IMR-90 (cell line): ENCODE measurements at regions not wholly inside any gene's neighbourhood (a gene's known extent, or its start where the extent isn't known, plus 50 kb on each side); places are given as distances from the start of the nearest gene placed in this dataset.

Experiments
- ATAC-seq: fragments of 200-7000 bp; cut with Tn5 transposase; 2 replicates; pipeline ENCODE4 v1.9.1; 2020; ENCODE audit warnings: low read depth, mild to moderate bottlenecking, moderate library complexity
- BruUV-seq: library from RNA; stranded (reverse); fragments of 400-500 nt; replicated peaks from 2 replicates; lab custom pipeline; 2021; lab: Mats Ljungman, UMichigan
- CTCF ChIA-PET: fragments of 300-600 bp; formaldehyde crosslinking; extraction: SDS; loops from one replicate; lab custom pipeline; 2021; ENCODE audit warnings: antibody characterized with exemption; lab: Yijun Ruan, JAX
- POLR2A ChIA-PET: fragments of 300-600 bp; sonication (Branson Sonifier 250); formaldehyde crosslinking; loops from one replicate; lab custom pipeline; 2022; ENCODE audit warnings: antibody characterized with exemption; ENCODE audit not compliant: unreplicated experiment; lab: Charles Lee
- DNase-seq: peaks from one replicate; pipeline ENCODE4 v3.0.0; 2013
- H2AFZ ChIP-seq: replicated peaks from 2 replicates; pipeline ENCODE3; 2013; ENCODE audit warnings: low read length, mild to moderate bottlenecking; ENCODE audit not compliant: poor library complexity
- H2AK5ac ChIP-seq: 2 replicates; pipeline ENCODE4 v1.6.1; 2013; ENCODE audit warnings: low read depth, low read length, inconsistent platforms
- H2AK9ac ChIP-seq: replicated peaks from 2 replicates; pipeline ENCODE3; 2013; ENCODE audit warnings: mild to moderate bottlenecking, low read depth, low read length, moderate library complexity; ENCODE audit not compliant: poor library complexity
- H2BK120ac ChIP-seq: 2 replicates; pipeline ENCODE4 v1.6.1; 2013; ENCODE audit warnings: low read depth, low read length, inconsistent platforms
- H2BK15ac ChIP-seq: 3 replicates; pipeline ENCODE4 v1.6.1; 2013; ENCODE audit warnings: low read depth, low read length, inconsistent platforms
- H2BK20ac ChIP-seq: 2 replicates; pipeline ENCODE4 v1.6.1; 2013; ENCODE audit warnings: low read depth, mild to moderate bottlenecking, inconsistent platforms, low read length, moderate library complexity
- H2BK5ac ChIP-seq: 2 replicates; pipeline ENCODE4 v1.6.1; 2013; ENCODE audit warnings: mild to moderate bottlenecking, low read depth, low read length, inconsistent platforms; ENCODE audit not compliant: poor library complexity, severe bottlenecking
- H3K14ac ChIP-seq: replicated peaks from 2 replicates; pipeline ENCODE4 v1.6.1; 2013; ENCODE audit warnings: low read depth, low read length, inconsistent platforms
- H3K18ac ChIP-seq: 2 replicates; pipeline ENCODE4 v1.6.1; 2013; ENCODE audit warnings: low read depth, low read length, control low read depth
- H3K23ac ChIP-seq: 2 replicates; pipeline ENCODE4 v1.6.1; 2013; ENCODE audit warnings: low read depth, low read length, inconsistent platforms
- H3K27ac ChIP-seq: 2 replicates; pipeline ENCODE4 v1.5.1; 2013; ENCODE audit warnings: mild to moderate bottlenecking, control low read depth, low read length; ENCODE audit not compliant: insufficient read depth
- H3K27me3 ChIP-seq: 2 replicates; pipeline ENCODE4 v1.6.1; 2013; ENCODE audit warnings: low read length; ENCODE audit not compliant: control insufficient read depth, insufficient read depth
- H3K36me3 ChIP-seq: 2 replicates; pipeline ENCODE4 v1.6.1; 2013; ENCODE audit warnings: low read length, mixed read lengths; ENCODE audit not compliant: control insufficient read depth, insufficient read depth
- H3K4ac ChIP-seq: 2 replicates; pipeline ENCODE4 v1.6.1; 2013; ENCODE audit warnings: low read depth, low read length, inconsistent platforms
- H3K4me1 ChIP-seq: 2 replicates; pipeline ENCODE4 v1.6.1; 2013; ENCODE audit warnings: low read length, mixed read lengths; ENCODE audit not compliant: control insufficient read depth, insufficient read depth
- H3K4me2 ChIP-seq: 2 replicates; pipeline ENCODE4 v1.6.1; 2013; ENCODE audit warnings: low read depth, mild to moderate bottlenecking, control low read depth, low read length, moderate library complexity
- H3K4me3 ChIP-seq: 2 replicates; pipeline ENCODE4 v1.5.1; 2013; ENCODE audit warnings: low read depth, mild to moderate bottlenecking, control low read depth, low read length, moderate library complexity; ENCODE audit not compliant: insufficient read depth
- H3K56ac ChIP-seq: 2 replicates; pipeline ENCODE4 v1.6.1; 2013; ENCODE audit warnings: low read length, inconsistent platforms; ENCODE audit not compliant: insufficient read depth; ENCODE audit errors: extremely low read depth
- H3K79me1 ChIP-seq, 2 experiments: 2 replicates each; pipeline ENCODE4 v1.6.1; 2013; ENCODE audit warnings: low read length in 2 of 2, inconsistent platforms in 1 of 2, low read depth in 1 of 2
- H3K9ac ChIP-seq: 2 replicates; pipeline ENCODE4 v1.6.1; 2013; ENCODE audit warnings: low read depth, low read length, control low read depth
- H3K9me1 ChIP-seq: 2 replicates; pipeline ENCODE4 v1.6.1; 2013; ENCODE audit warnings: low read length, inconsistent platforms; ENCODE audit not compliant: insufficient read depth
- H3K9me3 ChIP-seq: 2 replicates; pipeline ENCODE4 v1.6.1; 2013; ENCODE audit warnings: low read length; ENCODE audit not compliant: control insufficient read depth, insufficient read depth
- H4K20me1 ChIP-seq: 2 replicates; pipeline ENCODE4 v1.6.1; 2013; ENCODE audit warnings: low read length, inconsistent platforms; ENCODE audit not compliant: insufficient read depth
- H4K5ac ChIP-seq: 2 replicates; pipeline ENCODE4 v1.6.1; 2013; ENCODE audit warnings: mild to moderate bottlenecking, low read depth, low read length, control low read depth
- H4K8ac ChIP-seq, 2 experiments: 2 replicates each; pipeline ENCODE4 v1.6.1; 2013; ENCODE audit warnings: low read depth in 2 of 2, low read length in 2 of 2, control low read depth in 1 of 2, inconsistent platforms in 1 of 2
- H4K91ac ChIP-seq: 2 replicates; pipeline ENCODE4 v1.6.1; 2013; ENCODE audit warnings: low read depth, low read length, inconsistent platforms; ENCODE audit not compliant: insufficient read depth
- BHLHE40 ChIP-seq: fragments of 150-350 bp; IDR thresholded peaks from 2 replicates; pipeline ENCODE4 v1.6.1; 2016; ENCODE audit warnings: mild to moderate bottlenecking, low read depth, low read length
- CEBPB ChIP-seq: IDR thresholded peaks from 2 replicates; pipeline ENCODE4 v1.6.1; 2012; ENCODE audit warnings: low read depth, low read length, improper control_type of control experiment
- CHD1 ChIP-seq: IDR thresholded peaks from 2 replicates; pipeline ENCODE4 v1.6.1; 2012; ENCODE audit warnings: low read depth, low read length, improper control_type of control experiment
- FOS ChIP-seq: fragments of 150-350 bp; IDR thresholded peaks from 2 replicates; pipeline ENCODE4 v1.6.1; 2016; ENCODE audit warnings: low read depth, low read length
- MAFK ChIP-seq: IDR thresholded peaks from 2 replicates; pipeline ENCODE4 v1.6.1; 2012; ENCODE audit warnings: low read depth, low read length, improper control_type of control experiment
- MAZ ChIP-seq: IDR thresholded peaks from 2 replicates; pipeline ENCODE4 v1.6.1; 2012; ENCODE audit warnings: low read depth, mild to moderate bottlenecking, low read length, improper control_type of control experiment, moderate library complexity, borderline replicate concordance
- MXI1 ChIP-seq: IDR thresholded peaks from 2 replicates; pipeline ENCODE4 v1.6.1; 2012; ENCODE audit warnings: low read depth, mild to moderate bottlenecking, low read length, moderate library complexity, borderline replicate concordance
- NFE2L2 ChIP-seq: fragments of 150-350 bp; IDR thresholded peaks from 2 replicates; pipeline ENCODE4 v1.6.1; 2016; ENCODE audit warnings: low read depth, mild to moderate bottlenecking, low read length
- POLR2A ChIP-seq: IDR thresholded peaks from 2 replicates; pipeline ENCODE4 v1.6.1; 2012; ENCODE audit warnings: mild to moderate bottlenecking, low read depth, low read length
- RAD21 ChIP-seq: IDR thresholded peaks from 2 replicates; pipeline ENCODE4 v1.6.1; 2012; ENCODE audit warnings: low read length, improper control_type of control experiment
- RCOR1 ChIP-seq: IDR thresholded peaks from 2 replicates; pipeline ENCODE4 v1.6.1; 2012; ENCODE audit warnings: mild to moderate bottlenecking, low read length, improper control_type of control experiment; ENCODE audit not compliant: insufficient replicate concordance
- RFX5 ChIP-seq: IDR thresholded peaks from 2 replicates; pipeline ENCODE4 v1.8.0; 2012; ENCODE audit warnings: low read depth, mild to moderate bottlenecking, low read length, moderate library complexity
- SMC3 ChIP-seq: fragments of 150-350 bp; IDR thresholded peaks from 2 replicates; pipeline ENCODE4 v1.6.1; 2016; ENCODE audit warnings: low read depth, mild to moderate bottlenecking, antibody characterized with exemption, low read length, moderate library complexity
- WGBS, 2 experiments: methylation state at CpG; one replicate each; pipeline versions ENCODE4 v1.1.5 to v1.1.7; 2013; ENCODE audit warnings: missing lambda C conversion rate in 2 of 2; ENCODE audit not compliant: insufficient read length in 1 of 2; ENCODE audit errors: extremely low coverage in 2 of 2; 5-methylcytosine and 5-hydroxymethylcytosine counted together
- dilution Hi-C: fragments of 300-500 bp; cut with HindIII; formaldehyde crosslinking; loops from one replicate; pipeline ENCODE4 v1.14.3; 2018; ENCODE audit warnings: low sequenced_read_pairs; ENCODE audit not compliant: unreplicated experiment
- in situ Hi-C: fragments of 300-500 bp; cut with MboI; formaldehyde crosslinking; loops from 3 replicates; pipeline ENCODE4 v1.14.3; 2019; ENCODE audit warnings: low sequenced_read_pairs, inconsistent platforms, mixed read lengths
- intact Hi-C: fragments of 100-400 bp; cut with micrococcal nuclease; formaldehyde crosslinking; loops from 2 replicates; pipeline ENCODE4 v1.10.0; 2022
- TF ChIP-seq, protein P1 (sequence below): fragments of 150-350 bp; IDR thresholded peaks from 2 replicates; pipeline ENCODE4 v1.6.1; 2016; ENCODE audit warnings: low read depth, mild to moderate bottlenecking, low read length, moderate library complexity, borderline replicate concordance
- TF ChIP-seq, protein P2 (sequence below): conservative IDR thresholded peaks from 2 replicates; pipeline ENCODE4 v1.5.1; 2012; ENCODE audit warnings: mild to moderate bottlenecking, low read depth, low read length, improper control_type of control experiment
- TF ChIP-seq, protein P3 (sequence below): fragments of 150-350 bp; IDR thresholded peaks from 2 replicates; pipeline ENCODE4 v1.6.1; 2017; ENCODE audit warnings: mild to moderate bottlenecking, antibody characterized with exemption, low read length, low read depth

DNA sequence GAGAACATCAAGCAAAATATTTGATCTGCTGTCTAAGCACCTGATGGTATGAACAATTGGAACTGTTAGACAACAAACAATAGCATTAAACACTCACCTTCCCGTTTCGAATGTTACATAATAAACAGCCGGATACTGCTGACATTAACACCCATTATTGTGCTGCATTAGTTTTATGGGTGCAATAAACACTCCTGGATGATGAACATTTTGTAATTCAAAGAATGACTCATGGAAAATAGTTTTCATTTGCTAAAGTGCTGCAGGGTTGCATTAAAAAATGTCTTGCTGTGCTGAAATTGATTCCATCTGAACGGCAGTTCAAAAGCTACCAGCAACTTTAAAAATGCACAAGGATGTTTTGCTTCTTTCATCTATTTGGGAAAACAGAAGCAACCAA lies 100.8 kb upstream of the SORBS2 start:
- no peak overlapping the region for H3K27ac ChIP-seq
- H3K9ac ChIP-seq: no peak overlapping the region
- WGBS, 2 experiments: no CpG with 5 or more reads among the region's 4 CpGs
- ChIA-PET CTCF (interaction anchor here (0.7 kb wide), 1 partner anchor 232 kb away, joined by 4 read pairs; no protein-coding TSS in a partner anchor), POLR2A (no interaction called here)
- H3K4me2 ChIP-seq: no peak overlapping the region
- no peak overlapping the region for H3K18ac ChIP-seq
- H2BK120ac ChIP-seq: no peak overlapping the region
- no peaks in the 10 kb centered on the region for H4K20me1 ChIP-seq
- DNase-seq (no peak), ATAC-seq (no peak)
- H3K56ac ChIP-seq: no peak overlapping the region
- peaks cover 3% of the 10 kb centered on the region; the same call in 1 of the 2 replicates for H3K4me1 ChIP-seq
- H3K36me3 ChIP-seq: no peaks in the 10 kb centered on the region
- peaks cover 44% of the 10 kb centered on the region for H3K27me3 ChIP-seq
- H2BK15ac ChIP-seq: no peak overlapping the region
- dilution Hi-C loops: no loop called here
- in situ Hi-C loops: no loop called here
- no peak overlapping the region for H2AK9ac ChIP-seq
- TF ChIP-seq MAZ: no peak
- no peak for TF ChIP-seq RAD21
- TF ChIP-seq MXI1: no peak
- TF ChIP-seq, protein P1, sequence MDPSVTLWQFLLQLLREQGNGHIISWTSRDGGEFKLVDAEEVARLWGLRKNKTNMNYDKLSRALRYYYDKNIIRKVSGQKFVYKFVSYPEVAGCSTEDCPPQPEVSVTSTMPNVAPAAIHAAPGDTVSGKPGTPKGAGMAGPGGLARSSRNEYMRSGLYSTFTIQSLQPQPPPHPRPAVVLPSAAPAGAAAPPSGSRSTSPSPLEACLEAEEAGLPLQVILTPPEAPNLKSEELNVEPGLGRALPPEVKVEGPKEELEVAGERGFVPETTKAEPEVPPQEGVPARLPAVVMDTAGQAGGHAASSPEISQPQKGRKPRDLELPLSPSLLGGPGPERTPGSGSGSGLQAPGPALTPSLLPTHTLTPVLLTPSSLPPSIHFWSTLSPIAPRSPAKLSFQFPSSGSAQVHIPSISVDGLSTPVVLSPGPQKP: no peak
- TF ChIP-seq MAFK: no peak
- TF ChIP-seq, protein P2, sequence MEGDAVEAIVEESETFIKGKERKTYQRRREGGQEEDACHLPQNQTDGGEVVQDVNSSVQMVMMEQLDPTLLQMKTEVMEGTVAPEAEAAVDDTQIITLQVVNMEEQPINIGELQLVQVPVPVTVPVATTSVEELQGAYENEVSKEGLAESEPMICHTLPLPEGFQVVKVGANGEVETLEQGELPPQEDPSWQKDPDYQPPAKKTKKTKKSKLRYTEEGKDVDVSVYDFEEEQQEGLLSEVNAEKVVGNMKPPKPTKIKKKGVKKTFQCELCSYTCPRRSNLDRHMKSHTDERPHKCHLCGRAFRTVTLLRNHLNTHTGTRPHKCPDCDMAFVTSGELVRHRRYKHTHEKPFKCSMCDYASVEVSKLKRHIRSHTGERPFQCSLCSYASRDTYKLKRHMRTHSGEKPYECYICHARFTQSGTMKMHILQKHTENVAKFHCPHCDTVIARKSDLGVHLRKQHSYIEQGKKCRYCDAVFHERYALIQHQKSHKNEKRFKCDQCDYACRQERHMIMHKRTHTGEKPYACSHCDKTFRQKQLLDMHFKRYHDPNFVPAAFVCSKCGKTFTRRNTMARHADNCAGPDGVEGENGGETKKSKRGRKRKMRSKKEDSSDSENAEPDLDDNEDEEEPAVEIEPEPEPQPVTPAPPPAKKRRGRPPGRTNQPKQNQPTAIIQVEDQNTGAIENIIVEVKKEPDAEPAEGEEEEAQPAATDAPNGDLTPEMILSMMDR: no peak
- TF ChIP-seq POLR2A: no peak
- TF ChIP-seq CHD1: no peak
- TF ChIP-seq RFX5: no peak
- TF ChIP-seq BHLHE40: no peak
- TF ChIP-seq NFE2L2: no peak
- TF ChIP-seq, protein P3, sequence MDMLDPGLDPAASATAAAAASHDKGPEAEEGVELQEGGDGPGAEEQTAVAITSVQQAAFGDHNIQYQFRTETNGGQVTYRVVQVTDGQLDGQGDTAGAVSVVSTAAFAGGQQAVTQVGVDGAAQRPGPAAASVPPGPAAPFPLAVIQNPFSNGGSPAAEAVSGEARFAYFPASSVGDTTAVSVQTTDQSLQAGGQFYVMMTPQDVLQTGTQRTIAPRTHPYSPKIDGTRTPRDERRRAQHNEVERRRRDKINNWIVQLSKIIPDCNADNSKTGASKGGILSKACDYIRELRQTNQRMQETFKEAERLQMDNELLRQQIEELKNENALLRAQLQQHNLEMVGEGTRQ: no peak
- TF ChIP-seq RCOR1: no peak
- no peak for TF ChIP-seq FOS
- TF ChIP-seq SMC3: no peak
- TF ChIP-seq CEBPB: no peak
- H3K9me3 ChIP-seq: peaks cover 11% of the 10 kb centered on the region
- no peak overlapping the region for H4K91ac ChIP-seq
- no peak overlapping the region for H4K5ac ChIP-seq
- no TSS peak for BruUV-seq
- H3K4ac ChIP-seq: no peak overlapping the region
- H3K4me3 ChIP-seq: no peak overlapping the region
- no peak overlapping the region for H3K14ac ChIP-seq
- no peak overlapping the region for H4K8ac ChIP-seq
- no peaks in the 10 kb centered on the region for H3K9me1 ChIP-seq
- H2BK20ac ChIP-seq: no peak overlapping the region
- no peak overlapping the region for H2AK5ac ChIP-seq
- no peaks in the 10 kb centered on the region for H3K79me1 ChIP-seq
- no peak overlapping the region for H2AFZ ChIP-seq
- no peak overlapping the region for H3K23ac ChIP-seq
- intact Hi-C loops: no loop called here
- no peak overlapping the region for H2BK5ac ChIP-seq
